Esophagus muscularis mucosa (tissue), 4 donors: ENCODE measurements at regions not wholly inside any gene's neighbourhood (a gene's known extent, or its start where the extent isn't known, plus 50 kb on each side); places are given as distances from the start of the nearest gene placed in this dataset.

Experiments used
- DNase-seq: peaks from one replicate; pipeline ENCODE4 v3.0.0-alpha.2; 2017; ENCODE audit errors: extremely low spot score
- H3K27ac ChIP-seq, 4 donors: fragments of 200-600 bp; sonication (generic); replicated peaks in 1 of 4; 1 replicate in 3 of 4; 2 replicates in 1 of 4; pipeline ENCODE4 v1.5.1; 2016 to 2019; ENCODE audit warnings: mild to moderate bottlenecking in 1 of 4
- H3K27me3 ChIP-seq, 4 donors: fragments of 200-600 bp; sonication (generic); one replicate each; pipeline versions ENCODE4 v1.5.1 to v1.6.0; 2016 to 2019
- H3K36me3 ChIP-seq, 4 donors: fragments of 200-600 bp; sonication (generic); one replicate each; pipeline ENCODE4 v1.5.1; 2016 to 2019
- H3K4me1 ChIP-seq, 4 donors: fragments of 200-600 bp; sonication (generic); one replicate each; pipeline ENCODE4 v1.5.1; 2016 to 2019
- H3K4me3 ChIP-seq, 4 donors: fragments of 200-600 bp; sonication (generic); 1 replicate in 2 of 4; 2 replicates in 2 of 4; pipeline ENCODE4 v1.5.1; 2016 to 2019; ENCODE audit warnings: mild to moderate bottlenecking in 4 of 4, moderate library complexity in 1 of 4
- H3K9me3 ChIP-seq, 4 donors: fragments of 200-600 bp; sonication (generic); 1 replicate in 3 of 4; 2 replicates in 1 of 4; pipeline ENCODE4 v1.5.1; 2016 to 2019
- CTCF ChIP-seq, 3 experiments: fragments of 200-600 bp in 2 of 3; fragments of 450-650 bp in 1 of 3; sonication (generic) in 2 of 3; IDR thresholded peaks; one replicate each; pipeline ENCODE4 v1.5.1; 2017 to 2019; ENCODE audit warnings: antibody characterized with exemption in 3 of 3, mild to moderate bottlenecking in 2 of 3, moderate library complexity in 1 of 3
- EP300 ChIP-seq: sonication (generic); formaldehyde crosslinking; IDR thresholded peaks from one replicate; pipeline ENCODE4 v1.6.1; 2017; ENCODE audit warnings: antibody characterized with exemption
- POLR2A ChIP-seq: fragments of 450-650 bp; IDR thresholded peaks from one replicate; pipeline ENCODE4 v1.6.1; 2017; ENCODE audit warnings: antibody characterized with exemption, moderate library complexity, mild to moderate bottlenecking, low read depth
- POLR2AphosphoS5 ChIP-seq, 2 donors: sonication (generic); formaldehyde crosslinking; IDR thresholded peaks; one replicate each; pipeline ENCODE4 v1.6.1; 2017; ENCODE audit warnings: antibody characterized with exemption in 2 of 2
- WGBS: methylation state at CpG from one replicate; pipeline ENCODE4 v1.1.5; 2018; 5-methylcytosine and 5-hydroxymethylcytosine counted together
- intact Hi-C: fragments of 100-400 bp; cut with DNase I; formaldehyde crosslinking; loops from one replicate; pipeline ENCODE4 v1.15.1; 2023

GRCh38 chr7:92930404-92930803, 94.0 kb upstream of the CDK6 start:
- no peak for DNase-seq
- TF ChIP-seq EP300, result no peak
- TF ChIP-seq POLR2A, result no peak
- TF ChIP-seq CTCF (IDR thresholded peaks at IDR 0.05), result no peak
- no peak for TF ChIP-seq POLR2AphosphoS5 (IDR thresholded peaks at IDR 0.05)
- Histone ChIP-seq H3K4me3 (no peak overlapping the region), H3K27ac (no peak overlapping the region), H3K36me3 (no peaks in the 10 kb centered on the region), H3K27me3 (peaks cover 0 to 5% (median 0%) of the 10 kb centered on the region in 4 donors), H3K4me1 (peaks cover 0 to 7% (median 2%) of the 10 kb centered on the region in 4 donors), H3K9me3 (peaks cover 0 to 15% (median 3%) of the 10 kb centered on the region in 4 donors)
- intact Hi-C loops, result no loop called here
- 66% methylated on average over 1 of the region's 1 CpG for WGBS

- Histone ChIP-seq H3K9me3 (peaks cover 0 to 15% (median 3%) of the 10 kb centered on the region in 4 donors), H3K4me1 (peaks cover 0 to 7% (median 2%) of the 10 kb centered on the region in 4 donors), H3K27ac (no peak overlapping the region), H3K27me3 (peaks cover 0 to 5% (median 0%) of the 10 kb centered on the region in 4 donors), H3K4me3 (no peak overlapping the region), H3K36me3 (no peaks in the 10 kb centered on the region)
- intact Hi-C loops, result no loop called here
- 88% methylated on average over 8 of the region's 8 CpGs for WGBS
- no peak for DNase-seq
- TF ChIP-seq POLR2A (no peak), POLR2AphosphoS5 (IDR thresholded peaks at IDR 0.05) (no peak), CTCF (IDR thresholded peaks at IDR 0.05) (no peak), EP300 (no peak)
Measured at GRCh38 chr7:92926697-92927044, 90.3 kb upstream of the CDK6 start.

GRCh38 chr7:92925876-92926696, 89.7 kb upstream of the CDK6 start:
- Histone ChIP-seq H3K27me3 (peaks cover 0 to 5% (median 0%) of the 10 kb centered on the region in 4 donors), H3K4me3 (no peak overlapping the region), H3K9me3 (peaks cover 0 to 11% (median 3%) of the 10 kb centered on the region in 4 donors), H3K27ac (no peak overlapping the region), H3K4me1 (peaks cover 0 to 7% (median 2%) of the 10 kb centered on the region in 4 donors), H3K36me3 (no peaks in the 10 kb centered on the region)
- DNase-seq, result no peak
- 63% methylated on average over 7 of the region's 9 CpGs for WGBS
- intact Hi-C loops, result no loop called here
- TF ChIP-seq CTCF (IDR thresholded peaks at IDR 0.05), result no peak
- no peak for TF ChIP-seq EP300
- no peak for TF ChIP-seq POLR2AphosphoS5 (IDR thresholded peaks at IDR 0.05)
- no peak for TF ChIP-seq POLR2A

- TF ChIP-seq CTCF (IDR thresholded peaks at IDR 0.05), result no peak
- no peak for TF ChIP-seq POLR2A
- TF ChIP-seq EP300, result no peak
- TF ChIP-seq POLR2AphosphoS5 (IDR thresholded peaks at IDR 0.05), result no peak
- WGBS, result 91% methylated on average over 10 of the region's 15 CpGs
- Histone ChIP-seq H3K36me3 (no peaks in the 10 kb centered on the region), H3K27me3 (peaks cover 0 to 5% (median 0%) of the 10 kb centered on the region in 4 donors), H3K27ac (no peak overlapping the region), H3K4me3 (no peak overlapping the region), H3K4me1 (peaks cover 0 to 7% (median 2%) of the 10 kb centered on the region in 4 donors), H3K9me3 (peaks cover 0 to 3% (median 0%) of the 10 kb centered on the region in 4 donors)
- intact Hi-C loops, result no loop called here
- no peak for DNase-seq
Measured at GRCh38 chr7:92924800-92925199, 88.4 kb upstream of the CDK6 start.
